ENCODE measurements at regions not wholly inside any gene's neighbourhood (a gene's known extent, or its start where the extent isn't known, plus 50 kb on each side); places are given as distances from the start of the nearest gene placed in this dataset.

- DNase-seq: no peak
These were observed 129.6 kb upstream of the CST7 start for GRCh38 chr20:24819331-24819965.

GRCh38 chr20:24820345-24820744, 128.7 kb upstream of the CST7 start:
- no peak for DNase-seq

GRCh38 chr20:24821391-24821790, 127.7 kb upstream of the CST7 start:
- DNase-seq: no peak

GRCh38 chr20:24823176-24823784, 125.8 kb upstream of the CST7 start:
- no peak for DNase-seq

GRCh38 chr20:24823989-24824693, 124.9 kb upstream of the CST7 start:
- DNase-seq: no peak

GRCh38 chr20:24825591-24825990, 123.5 kb upstream of the CST7 start:
- no peak for DNase-seq

- DNase-seq: no peak
These were observed 121.3 kb upstream of the CST7 start for GRCh38 chr20:24827603-24828295.

- DNase-seq: no peak
These were observed 119.9 kb upstream of the CST7 start for GRCh38 chr20:24828992-24829648.

GRCh38 chr20:24829649-24830370, 119.3 kb upstream of the CST7 start:
- no peak for DNase-seq

- no peak for DNase-seq
These were observed 118.4 kb upstream of the CST7 start for GRCh38 chr20:24830649-24831048.

- no peak for DNase-seq
These were observed 117.8 kb upstream of the CST7 start for GRCh38 chr20:24831232-24831631.

- DNase-seq: no peak
These were observed 116.6 kb upstream of the CST7 start for GRCh38 chr20:24832518-24832917.

- no peak for DNase-seq
These were observed 115.5 kb upstream of the CST7 start for GRCh38 chr20:24833592-24833991.

- no peak for DNase-seq
These were observed 114.8 kb upstream of the CST7 start for GRCh38 chr20:24834310-24834709.

GRCh38 chr20:24835195-24835594, 113.9 kb upstream of the CST7 start:
- no peak for DNase-seq

GRCh38 chr20:24836041-24836533, 113.0 kb upstream of the CST7 start:
- no peak for DNase-seq

- DNase-seq: no peak
These were observed 112.3 kb upstream of the CST7 start for GRCh38 chr20:24836661-24837299.

GRCh38 chr20:24837781-24838450, 111.2 kb upstream of the CST7 start:
- no peak for DNase-seq

- DNase-seq: no peak
These were observed 110.2 kb upstream of the CST7 start for GRCh38 chr20:24838546-24839535.

Data from NCI-H748 treated with DMSO at 0.1 percent for 48 hours (cell line).